NOMO-1 treated with dmso at 0.1 percent for 144 hours (cell line): ENCODE measurements at regions not wholly inside any gene's neighbourhood (a gene's known extent, or its start where the extent isn't known, plus 50 kb on each side); places are given as distances from the start of the nearest gene placed in this dataset.
"Not testable (repeated sequence)": the region's sequence is repeated elsewhere in the genome, so short reads cannot be mapped to it uniquely, and the experiment has no call there.

Experiments used
- DNase-seq: peaks from one replicate; lab custom pipeline; 2025; ENCODE audit not compliant: unreplicated experiment; lab: John Stamatoyannopoulos, UW

DNA sequence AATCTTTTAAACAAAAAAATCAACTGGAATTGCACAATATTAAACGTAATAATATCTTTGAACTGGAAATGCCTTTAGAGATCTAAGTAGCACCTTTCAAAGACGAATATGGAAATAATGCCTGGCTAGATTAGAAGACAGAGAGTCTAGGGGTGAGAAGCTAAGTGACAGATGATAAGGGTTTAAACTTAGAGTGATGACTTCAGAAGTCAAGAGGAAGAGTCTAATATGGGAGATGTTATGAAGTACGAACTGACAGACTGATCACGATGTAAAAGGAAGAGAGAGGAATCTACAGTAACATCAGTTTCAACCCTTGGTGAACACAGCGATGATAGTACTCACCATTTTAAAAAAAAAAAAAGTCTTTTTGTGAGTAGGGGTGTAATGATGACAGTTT is 57.9 kb downstream of the HINT1 start:
- no peak for DNase-seq

DNA sequence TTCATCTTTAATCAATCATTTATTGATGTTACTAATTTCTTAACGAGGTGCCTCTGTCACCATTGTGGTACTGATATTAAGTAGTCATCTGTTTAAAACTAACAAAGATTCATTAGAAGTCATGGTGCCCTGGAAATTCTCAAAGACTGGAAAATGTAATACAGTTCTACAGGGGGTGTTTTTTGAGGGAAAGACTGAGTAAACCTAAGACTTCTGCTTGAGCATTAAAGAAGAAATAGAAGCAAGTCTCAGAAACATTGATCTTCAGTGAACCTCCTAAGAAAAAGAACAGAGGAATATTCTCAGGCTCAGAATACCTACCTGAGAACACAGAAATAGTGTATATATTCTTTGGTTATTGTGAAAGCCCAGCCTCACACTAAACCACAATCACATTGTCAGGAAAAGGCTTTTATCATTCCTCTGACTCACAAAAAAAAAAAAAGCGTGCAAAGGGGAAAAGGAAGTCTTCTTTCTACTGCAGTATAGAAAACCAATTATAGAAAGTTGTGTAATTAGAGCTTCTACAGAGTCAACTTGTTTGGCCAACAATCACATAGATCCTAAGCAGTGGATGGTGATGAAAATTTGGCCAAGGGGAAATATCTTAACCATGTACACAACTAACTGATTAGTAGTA is 60.8 kb downstream of the HINT1 start:
- peak; percentile 86 for DNase-seq

DNA sequence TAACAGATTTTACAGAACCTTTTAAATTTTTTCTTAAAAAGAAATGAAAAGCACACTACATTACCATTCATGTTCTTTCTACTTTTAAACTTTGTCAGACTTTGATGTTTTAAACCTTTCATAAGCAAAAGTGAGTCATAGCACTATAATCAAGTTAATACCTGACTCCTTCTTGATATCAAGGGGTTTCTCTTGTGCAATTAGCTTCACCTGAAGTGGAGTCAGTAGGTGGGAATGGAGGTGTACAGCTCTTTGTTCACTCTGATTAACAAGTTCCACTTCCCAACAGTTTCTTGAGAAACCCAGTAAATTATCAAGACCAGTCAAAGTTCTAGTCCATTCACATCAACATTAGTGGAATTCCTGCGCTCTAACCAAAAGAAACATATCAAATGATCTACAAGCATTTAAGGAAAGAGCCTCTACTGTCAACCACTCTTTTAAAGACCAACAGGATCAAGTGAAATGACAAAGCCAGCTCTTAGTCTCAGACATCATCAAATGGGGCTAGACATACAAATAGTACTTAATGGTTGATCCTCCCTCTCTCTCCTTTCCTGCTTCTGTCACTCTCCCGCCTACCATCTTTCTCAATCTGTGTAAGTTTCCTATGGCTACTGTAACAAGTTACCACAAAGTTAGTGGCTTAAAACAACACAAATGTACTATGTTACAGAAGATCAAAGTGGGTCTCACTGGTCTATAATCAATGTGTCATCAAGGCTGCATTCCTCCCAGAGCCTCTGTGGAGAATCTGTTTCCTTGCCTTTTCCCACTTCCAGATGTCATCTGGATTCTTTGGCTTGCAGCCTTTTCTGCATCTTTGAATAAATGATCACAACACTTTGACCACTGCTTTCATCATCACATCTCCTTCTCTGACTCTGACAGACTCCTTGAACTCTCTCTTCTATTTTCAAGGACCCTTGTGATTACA is 68.0 kb downstream of the HINT1 start:
- DNase-seq, result no peak

DNA sequence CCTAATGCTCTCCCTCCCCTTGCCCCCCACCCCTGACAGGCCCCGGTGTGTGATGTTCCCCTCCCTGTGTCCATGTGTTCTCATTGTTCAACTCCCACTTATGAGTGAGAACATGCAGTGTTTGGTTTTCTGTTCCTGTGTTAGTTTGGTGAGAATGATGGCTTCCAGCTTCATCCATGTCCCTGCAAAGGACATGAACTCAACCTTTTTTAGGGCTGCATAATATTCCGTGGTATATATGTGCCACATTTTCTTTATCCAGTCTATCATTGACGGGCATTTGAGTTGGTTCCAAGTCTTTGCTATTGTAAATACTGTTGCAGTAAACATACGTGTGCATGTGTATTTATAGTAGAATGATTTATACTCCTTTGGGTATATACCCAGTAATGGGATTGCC is 69.5 kb downstream of the HINT1 start:
- not testable (repeated sequence) for DNase-seq

GRCh38 chr5:131084436-131084835 is 80.6 kb downstream of the HINT1 start:
- no peak for DNase-seq

DNA sequence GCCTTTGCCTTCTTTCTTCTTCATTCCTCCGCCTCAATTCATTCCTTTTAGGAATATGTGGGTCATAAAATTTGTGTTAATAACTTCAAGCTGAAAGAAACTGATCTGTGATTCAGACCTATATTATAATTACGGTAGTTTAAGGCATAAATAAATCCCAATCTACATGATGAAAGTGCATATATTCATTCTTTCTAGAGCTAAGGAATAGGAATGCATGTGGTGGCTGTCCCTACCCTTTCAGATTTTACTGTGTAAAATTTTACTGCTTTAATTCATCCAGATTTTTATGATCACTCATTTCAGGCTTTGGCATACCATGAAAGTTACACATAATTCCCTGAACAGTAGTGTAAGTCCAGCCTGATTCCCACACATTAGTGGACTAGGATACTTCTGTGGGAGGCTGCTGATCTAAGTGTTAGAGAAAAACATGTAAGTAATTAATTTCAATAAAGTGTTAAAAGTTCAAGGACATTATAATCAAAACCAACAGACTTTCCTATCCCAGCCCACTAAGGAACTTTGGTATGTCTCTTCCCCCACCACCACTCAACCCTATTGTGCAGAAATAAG is 83.1 kb downstream of the HINT1 start:
- no peak for DNase-seq

DNA sequence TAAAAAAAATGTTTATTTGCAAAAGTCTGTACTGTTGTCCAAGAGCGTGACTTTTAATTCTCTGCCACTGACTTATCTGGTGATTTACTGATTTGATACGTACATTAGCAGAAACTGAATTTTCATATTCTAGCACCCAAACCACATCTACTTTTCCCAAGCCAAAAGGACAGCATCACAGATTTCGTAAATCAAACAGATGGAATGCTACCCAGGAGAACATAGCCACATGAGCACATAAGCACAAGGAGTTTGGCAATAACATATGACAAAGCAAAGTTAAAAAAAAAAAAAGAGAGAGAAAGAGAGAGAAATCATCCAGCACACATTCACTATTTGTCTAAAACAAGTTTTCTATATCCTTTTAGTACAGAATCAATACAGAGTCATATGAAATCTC is 83.7 kb downstream of the HINT1 start:
- no peak for DNase-seq

DNA sequence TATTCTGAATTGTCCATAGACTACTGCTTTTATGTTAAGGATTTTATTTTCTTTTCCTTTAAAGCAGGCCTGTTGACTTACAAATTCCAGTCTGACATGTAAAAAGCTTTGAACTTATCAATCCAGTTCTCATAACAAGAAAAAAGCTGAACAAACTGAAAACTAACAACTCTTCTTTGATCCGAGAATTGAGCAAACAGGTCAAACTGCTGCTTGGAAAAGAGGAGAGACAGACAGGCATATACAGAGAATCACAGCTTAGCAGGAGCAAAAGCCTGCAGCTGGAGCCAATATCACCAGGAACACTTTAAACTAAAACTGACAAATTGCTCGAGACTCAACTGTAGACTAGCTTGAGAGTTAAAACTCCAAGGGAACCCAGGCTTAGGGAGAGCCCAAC is 85.8 kb downstream of the HINT1 start:
- DNase-seq, result no peak

DNA sequence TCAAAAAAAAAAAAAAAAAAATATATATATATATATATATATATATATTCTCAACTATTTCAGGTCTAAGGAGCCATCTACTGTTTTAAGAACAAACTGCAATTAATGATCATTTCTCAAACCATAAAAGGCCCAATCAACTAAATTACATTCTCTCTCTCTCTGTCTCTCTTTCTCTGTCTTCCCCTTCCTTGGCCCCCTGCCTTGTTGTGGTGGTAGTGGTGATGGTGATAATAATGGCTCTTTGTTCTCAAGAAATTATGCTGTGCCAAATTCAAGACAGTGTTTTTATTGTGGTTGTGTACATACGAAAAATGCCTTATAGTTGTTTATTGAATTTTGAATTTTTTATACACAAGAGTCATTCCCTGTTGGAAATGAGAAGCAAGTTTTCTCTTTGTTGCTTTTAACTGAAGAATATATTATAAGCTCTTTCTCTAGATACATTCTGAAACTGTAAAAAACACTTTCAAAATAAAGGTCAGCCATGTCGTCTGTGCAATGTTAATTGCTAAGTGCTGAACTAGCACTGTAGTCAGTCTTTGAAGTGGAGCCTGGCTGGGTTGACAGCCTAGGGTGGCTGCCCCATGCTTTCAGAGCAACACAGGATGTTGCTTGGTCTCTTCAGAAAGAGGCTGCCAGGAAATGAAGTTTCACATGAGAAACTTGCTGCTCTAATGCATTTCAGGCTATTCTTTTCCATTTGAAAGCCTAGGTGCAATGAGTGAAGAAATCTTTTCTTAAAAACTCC is 96.0 kb downstream of the HINT1 start:
- DNase-seq, result no peak

DNA sequence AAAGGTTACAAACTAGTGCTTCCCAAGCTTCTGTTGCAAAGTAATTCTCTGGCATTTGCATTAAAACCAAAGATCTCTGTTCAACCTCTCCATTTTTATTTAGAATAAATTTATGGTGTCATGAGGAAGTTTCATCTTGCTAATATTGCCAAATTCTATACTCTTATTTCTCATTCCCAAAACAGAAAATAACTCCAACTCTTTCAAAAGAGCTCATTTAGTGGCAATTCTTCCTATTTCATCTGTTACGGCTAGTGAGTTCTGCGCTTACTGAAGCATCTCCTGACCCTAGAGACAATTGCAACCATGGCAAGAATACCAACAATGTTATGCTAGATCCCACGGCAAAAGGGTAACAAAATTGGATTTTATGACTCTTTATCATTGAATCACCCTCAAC is 97.0 kb downstream of the HINT1 start:
- no peak for DNase-seq

- peak; percentile 50 for DNase-seq
Observed at GRCh38 chr5:131067636-131068035, 97.4 kb downstream of the HINT1 start.

DNA sequence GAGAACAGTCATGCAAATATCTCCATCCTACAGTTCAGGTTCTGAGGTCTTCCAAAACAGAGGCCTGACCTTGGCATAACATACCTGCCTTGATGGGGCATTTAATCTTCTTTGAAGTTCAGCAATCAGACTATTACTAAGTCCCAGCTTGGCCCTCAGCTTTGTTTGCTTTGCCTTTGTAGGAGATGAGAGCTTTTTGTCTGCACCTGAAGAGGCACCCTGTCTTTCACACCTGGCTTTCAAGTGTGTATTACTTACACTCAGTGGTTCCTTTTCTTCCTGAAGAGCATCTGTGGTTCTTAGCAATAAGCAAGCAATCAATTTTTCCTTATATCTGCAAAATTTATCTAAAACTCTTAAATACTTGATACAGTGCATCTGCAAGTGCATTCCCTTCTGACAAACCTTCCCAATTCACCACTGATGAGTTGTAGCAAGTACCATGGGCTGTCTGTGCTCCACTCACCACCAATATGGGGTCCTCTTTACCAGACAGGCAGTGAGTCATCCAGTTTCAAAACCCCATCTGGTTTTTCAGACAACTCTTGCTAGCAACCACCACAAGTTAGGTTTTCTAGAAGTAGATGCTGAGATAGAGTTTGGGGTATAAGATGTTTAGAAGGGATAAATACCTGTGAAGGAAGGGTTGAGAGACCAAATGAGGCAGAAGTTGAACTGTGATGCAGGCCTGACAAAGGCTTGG is 100.2 kb downstream of the HINT1 start:
- no peak for DNase-seq

DNA sequence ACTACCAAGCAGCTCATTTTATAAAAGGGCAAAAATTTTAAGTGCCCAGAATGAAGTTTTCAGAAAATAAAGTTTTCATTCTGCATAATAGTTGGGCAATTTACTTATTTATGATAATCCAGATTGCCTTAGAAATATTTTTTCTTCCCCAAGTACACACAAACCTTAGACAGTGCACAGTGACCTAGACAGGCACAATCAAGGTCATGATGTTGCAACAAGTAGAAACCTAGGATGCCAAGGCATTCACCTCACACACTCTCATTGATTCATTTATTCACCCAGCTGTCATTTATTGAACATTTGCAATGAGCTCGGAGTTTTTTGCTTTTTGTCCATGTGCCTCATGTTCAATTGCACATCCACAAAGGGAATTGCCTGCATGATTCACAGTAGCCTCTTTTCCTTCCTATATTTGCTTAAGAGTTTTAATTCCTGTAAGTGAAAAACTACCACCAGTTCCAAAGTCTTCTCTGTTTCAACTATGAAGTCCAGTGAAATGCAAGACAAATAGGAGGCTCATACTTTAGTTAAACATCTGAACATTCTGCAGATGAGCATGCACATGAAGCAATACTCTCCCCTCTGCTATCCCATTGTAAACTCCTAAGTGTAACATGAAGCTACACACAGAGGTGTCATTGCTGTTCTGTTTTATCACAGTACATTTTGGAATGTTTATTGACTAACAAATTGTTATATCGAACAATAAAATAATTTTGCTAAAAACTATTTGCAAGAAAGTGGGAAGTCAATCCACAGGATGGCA is 122.9 kb downstream of the HINT1 start:
- DNase-seq, result no peak

GRCh38 chr5:131023498-131023865 is 141.6 kb downstream of the HINT1 start:
- no peak for DNase-seq

- no peak for DNase-seq
Observed at GRCh38 chr5:131022811-131023497, 142.1 kb downstream of the HINT1 start.

DNA sequence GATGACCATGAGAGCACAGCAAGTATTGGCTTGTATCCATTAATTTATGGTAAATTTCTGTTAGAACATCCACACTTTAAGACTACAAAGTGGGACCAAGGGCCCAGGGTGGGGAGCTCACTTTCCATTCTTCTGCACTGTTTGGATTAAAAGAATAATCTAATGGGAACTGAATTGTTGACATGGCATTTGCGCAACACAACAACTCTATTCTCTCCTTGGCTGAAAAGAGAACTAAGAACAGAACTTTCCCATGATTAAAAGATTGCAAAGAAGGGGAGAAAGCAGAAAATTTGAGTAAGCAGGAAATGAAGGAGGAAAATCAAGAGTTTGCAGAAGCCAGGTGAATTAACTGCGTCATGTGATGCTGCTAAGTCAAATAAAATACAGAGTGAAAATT is 143.4 kb downstream of the HINT1 start:
- no peak for DNase-seq

- no peak for DNase-seq
Observed at GRCh38 chr5:131019601-131020315, 145.3 kb downstream of the HINT1 start.

DNA sequence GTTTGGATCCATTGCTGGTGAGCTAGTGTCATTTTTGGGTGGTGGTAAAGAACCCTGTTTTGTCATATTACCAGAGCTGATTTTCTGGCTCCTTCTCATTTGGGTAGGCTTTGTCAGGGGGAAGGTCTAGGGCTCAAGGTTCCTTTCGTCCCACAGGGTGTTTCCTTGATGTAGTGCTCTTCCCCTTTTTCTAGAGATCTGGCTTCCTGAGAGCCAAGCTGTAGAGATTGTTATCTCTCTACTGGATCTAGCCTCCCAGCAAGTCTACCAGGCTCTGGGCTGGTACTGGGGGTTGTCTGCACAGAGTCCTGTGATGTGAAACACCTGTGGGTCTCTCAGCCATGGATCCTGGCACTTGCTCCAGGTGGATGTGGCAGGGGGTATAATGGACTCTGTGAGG is 145.9 kb downstream of the HINT1 start:
- DNase-seq, result no peak

DNA sequence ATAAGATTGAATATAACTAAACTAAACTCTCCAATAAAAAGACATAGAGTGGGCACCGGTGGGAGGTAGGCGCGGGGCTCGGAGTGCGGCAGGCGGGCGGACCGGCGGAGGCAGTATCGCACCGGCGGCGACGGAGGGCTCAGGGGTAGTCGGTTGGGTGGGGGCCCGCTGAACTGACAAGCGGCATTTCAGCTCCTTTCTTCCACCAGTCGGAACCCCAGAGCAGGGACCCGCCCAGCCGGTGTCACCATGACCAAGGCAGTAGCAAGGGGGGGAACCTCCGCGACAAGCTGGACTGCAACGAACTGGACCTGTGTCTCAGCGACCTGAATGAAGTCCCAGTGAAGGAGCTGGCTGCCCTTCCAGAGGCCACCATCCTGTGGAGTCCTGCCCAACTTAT is 156.7 kb downstream of the HINT1 start:
- no peak for DNase-seq
